GM21529 (cell line): ENCODE measurements at regions not wholly inside any gene's neighbourhood (a gene's known extent, or its start where the extent isn't known, plus 50 kb on each side); places are given as distances from the start of the nearest gene placed in this dataset.

Experiments
- ATAC-seq: cut with Tn5 transposase; IDR thresholded peaks from one replicate; pipeline ENCODE4 v1.9.1; 2021; ENCODE audit not compliant: unreplicated experiment

DNA sequence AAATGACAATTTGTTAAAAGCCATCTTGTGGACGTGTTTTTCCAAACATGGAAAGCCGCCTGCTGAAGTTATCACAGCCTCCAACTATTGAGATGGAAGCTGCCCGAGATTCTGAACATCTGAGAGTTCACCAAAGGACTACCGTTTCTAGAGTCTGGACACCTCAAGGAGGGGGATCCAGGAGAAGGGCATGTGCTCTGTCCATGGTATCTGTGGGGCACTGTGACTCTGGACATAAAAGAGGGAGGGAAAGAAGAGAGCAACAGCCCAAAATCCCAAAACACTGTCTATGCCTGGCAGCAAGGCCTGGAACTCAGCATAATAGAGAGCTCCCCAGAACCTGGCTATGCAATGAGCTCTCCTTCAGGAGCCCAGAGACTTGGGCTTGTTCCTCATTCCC is 319.9 kb downstream of the EN1 start:
- no peak for ATAC-seq

DNA sequence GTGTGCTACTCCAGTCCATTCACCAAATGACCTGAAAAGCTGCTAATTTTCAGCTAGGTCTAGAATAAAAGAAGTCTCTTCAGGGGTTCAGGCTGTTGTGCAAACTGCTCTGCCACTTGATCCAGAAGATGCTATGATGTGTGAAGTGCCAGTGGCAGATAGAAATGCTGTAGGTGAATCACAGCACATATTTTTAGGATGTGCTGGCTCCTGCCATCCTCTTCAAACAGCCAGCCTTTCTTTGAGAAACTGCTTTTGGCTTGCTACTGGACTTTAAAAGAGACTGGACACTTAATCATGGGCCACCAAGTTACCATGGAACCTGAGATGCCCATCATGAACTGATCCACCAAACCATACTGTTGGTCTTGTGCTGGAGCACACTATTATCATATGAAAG is 322.1 kb downstream of the EN1 start:
- no peak for ATAC-seq

DNA sequence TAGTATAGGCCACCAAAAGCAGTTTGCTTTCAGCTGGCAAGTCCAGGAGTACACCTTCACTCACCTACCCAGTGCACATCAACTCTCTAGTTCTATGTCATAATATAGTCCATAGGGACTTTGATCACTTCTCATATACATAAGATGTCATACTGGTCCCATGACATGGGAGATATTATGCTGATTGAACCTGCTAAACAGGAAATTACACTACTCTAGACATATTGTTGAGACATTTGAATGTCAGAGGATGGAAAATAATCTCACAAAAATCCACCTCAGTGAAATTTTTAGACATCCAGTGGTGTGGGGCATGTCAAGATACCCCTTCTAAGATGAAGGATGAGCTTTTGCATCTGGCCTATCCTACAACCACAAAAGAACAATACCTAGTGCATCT is 322.5 kb downstream of the EN1 start:
- no peak for ATAC-seq

DNA sequence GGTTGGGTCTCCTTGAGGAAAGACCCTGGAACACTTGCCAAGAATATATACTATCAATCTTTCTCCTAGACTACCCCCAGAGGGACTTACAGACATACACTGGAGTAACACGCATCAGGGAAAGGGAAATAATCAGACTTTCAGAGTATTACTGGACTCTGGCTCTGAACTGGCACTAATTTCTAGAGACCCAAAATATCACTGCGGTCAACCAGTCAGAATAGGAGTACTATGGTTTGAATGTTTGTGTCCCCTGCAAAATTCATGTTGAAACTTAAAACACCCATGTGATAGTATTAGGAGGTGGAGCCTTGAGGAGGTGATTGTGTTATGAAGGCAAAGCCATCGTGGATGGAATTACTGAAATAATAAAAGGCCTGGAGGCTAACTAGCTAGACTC is 323.7 kb downstream of the EN1 start:
- no peak for ATAC-seq

DNA sequence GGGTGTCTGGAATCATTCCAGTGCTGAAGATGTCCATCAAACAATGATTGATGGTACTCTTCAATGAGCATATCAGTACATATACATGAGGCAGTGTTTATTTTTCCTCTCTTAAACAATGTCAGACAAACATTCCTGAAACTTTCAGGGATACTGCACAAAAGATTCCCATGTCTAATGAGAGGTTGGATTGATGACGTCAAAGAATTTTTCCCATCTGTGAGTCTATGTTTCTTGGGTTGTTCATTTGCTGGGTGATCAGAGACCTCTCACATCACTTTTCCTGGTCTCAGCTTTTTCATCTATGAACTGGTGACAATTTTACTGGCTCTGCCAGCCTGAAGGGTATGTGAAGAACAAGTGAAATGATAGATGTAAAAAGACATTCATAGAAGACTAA is 325.5 kb downstream of the EN1 start:
- no peak for ATAC-seq

DNA sequence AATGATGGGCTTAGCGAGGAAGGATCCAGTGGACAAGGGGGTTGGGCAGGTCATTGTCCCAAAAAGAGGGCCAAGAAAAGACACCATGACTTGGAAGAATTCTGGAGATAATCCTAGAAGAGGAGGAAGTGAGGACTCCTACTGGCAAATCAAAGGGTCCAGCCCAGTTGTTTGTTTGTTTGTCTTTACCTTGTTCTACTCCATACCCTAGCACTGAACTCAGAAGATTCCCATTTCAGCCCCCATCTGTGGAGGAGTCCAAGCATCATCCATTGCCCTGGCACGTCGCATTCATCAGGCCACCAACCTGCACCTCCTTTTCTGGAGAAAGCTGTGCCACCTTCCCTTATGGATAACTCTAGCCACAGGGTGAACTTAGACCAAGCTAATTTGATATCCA is 326.2 kb downstream of the EN1 start:
- ATAC-seq, result no peak

DNA sequence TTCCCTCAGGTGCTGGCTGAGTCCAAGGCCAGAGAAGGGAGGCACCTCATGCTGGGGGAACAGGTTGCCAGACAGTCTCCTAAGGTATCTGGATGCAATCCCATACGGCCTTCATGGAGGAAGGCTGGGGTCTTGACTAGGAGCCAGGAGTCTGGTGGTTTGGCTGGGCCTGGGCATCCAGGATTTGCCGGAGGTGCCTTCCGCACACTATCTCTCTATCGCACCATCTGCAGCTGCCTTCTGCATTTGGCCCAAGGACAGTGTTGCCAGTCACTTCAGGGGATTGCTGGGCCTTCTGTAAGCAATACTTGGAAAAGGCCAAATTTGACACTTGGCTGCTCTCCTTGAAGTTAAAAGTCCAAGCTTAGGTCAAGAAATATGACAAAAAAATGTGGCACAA is 327.2 kb downstream of the EN1 start:
- ATAC-seq, result no peak

DNA sequence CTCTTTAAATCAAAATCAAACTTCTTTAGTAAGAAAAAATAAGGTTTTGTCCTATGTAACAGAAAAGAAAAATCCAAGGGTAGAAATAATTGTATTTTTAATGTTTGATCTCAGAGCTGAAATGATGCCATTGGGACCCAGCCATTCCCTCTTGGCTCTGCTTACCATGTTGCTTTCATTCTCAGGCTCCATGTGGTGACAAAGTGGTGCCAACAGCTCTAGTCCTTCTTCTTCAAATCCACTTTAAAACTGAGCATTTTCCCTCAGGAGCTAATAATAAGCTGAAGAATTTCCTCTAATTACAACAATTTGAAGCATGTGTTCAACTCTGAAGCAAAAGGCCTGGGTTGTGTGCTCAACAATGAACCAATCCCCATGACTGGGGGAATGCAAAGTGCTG is 327.9 kb downstream of the EN1 start:
- ATAC-seq, result no peak

DNA sequence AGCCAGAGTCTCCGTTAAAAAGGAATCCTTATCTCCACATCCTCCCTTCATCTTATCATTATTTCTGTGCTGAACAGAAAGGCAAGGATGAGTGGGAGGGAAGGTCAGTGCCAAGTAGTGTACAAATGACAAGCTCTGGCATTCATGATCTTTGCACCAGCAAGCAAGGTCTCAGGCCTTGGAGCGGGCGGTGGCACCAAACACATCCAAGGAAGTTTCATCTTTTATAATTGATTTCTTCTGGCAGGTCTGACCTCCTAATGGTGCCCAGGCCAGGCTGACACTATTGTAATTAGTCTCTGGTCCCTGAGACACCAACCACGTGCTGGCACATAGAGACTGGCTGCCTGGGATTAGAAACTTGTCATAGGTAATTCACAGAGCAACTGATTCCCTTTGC is 336.6 kb downstream of the EN1 start:
- no peak for ATAC-seq

DNA sequence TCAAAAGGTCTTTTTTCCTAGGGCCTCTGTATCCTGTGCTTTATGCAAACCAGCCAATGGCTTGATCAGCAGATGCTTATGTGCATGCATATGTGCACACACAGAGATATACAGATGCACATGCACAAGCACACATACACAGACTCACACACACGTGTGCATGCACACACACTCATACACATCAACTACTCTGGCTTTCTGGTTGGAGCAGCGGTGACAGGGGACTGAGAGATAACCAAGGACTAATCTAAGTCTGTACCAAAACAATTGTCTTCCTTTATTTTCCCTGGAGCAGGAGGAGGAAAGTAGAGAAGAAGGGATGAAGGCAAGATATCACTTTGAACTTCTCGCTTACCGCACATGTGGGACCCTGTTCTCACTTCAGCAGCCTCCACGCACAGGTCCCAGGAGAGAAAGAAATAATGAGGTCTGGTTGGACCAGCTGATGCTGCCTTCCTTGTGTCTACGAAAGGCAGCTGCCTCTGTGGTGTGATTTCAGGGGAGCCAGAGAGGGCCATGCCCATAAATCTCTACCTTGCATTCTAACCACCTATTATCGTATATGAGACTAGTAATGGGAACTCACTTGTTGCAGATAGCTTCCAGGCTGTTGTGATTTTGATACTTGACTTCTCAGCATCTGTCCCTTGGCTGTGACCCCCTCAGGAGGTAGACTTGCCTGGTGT is 338.0 kb downstream of the EN1 start:
- ATAC-seq, result no peak

DNA sequence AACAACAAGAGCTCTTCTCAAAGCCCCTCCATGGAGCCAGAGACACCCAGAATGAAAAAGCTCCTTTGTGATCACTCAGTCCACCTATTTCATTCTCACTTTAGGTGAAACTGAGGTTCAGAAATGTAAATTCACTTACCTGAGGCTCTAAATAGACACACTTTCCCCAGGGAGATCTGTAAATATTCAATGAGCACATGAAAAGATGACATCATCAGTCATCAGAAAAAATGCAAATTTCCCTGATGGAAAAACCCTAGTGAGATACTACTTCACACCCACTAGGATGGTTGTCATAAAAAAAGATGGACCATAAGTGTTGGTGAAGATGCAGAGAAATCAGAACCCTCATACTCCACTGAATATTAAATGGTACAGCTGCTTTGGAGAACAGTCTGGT is 339.2 kb downstream of the EN1 start:
- ATAC-seq, result no peak

DNA sequence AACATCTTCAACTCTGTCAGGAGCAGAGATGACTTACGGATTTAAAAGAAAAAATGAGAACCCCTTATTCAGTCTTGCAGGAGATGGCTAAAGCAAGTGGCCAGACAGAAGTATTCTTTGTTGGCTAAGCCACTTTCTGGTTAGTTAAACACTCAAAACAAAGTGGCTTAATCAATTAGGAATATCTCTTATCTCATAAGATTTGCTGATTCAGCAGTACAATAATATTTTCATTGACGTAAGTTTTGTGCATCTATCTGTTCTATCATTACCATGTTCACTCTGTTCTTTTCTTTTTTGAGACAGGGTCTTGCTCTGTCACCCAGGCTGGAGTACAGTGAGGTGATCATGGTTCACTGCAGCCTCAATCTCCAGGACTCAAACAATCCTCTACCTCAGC is 342.0 kb downstream of the EN1 start:
- no peak for ATAC-seq

DNA sequence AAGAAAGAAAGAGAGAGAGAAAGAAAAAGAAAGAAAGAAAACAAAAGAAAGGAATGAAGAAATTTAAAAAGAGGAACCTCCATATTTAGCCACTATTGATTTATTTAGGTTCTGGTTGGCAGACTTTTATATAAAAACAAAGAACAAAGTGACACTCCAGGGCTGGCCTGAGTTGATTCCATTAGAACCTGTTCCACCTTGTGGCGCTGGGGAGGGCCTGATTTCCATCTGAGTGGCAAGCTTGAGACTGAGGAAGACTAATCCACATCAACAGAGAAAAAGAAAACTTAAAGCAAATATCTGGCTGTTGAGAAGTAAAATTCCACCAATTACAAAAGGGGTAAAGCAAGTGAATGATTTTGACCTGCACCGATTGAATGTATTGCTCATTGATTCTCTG is 345.3 kb downstream of the EN1 start:
- no peak for ATAC-seq

DNA sequence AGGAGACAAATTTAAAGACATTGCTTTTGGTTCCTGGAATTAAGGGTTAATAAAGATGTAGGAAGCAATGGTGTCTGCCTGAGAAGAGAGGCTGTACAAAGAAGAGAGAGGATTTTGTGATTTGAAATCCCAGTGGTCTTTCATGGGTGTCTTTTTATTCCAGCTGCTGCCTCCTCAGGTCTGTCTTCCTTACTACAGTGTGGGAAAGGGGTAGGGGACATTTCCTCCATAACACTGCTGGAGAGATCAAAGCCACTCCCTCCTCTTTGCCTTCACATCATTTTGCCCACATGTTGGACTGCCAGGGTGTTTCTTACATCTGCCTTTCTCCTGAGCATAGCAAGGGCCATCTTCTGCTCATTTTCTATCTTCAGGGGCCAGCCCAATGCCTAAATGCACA is 348.5 kb downstream of the EN1 start:
- no peak for ATAC-seq

DNA sequence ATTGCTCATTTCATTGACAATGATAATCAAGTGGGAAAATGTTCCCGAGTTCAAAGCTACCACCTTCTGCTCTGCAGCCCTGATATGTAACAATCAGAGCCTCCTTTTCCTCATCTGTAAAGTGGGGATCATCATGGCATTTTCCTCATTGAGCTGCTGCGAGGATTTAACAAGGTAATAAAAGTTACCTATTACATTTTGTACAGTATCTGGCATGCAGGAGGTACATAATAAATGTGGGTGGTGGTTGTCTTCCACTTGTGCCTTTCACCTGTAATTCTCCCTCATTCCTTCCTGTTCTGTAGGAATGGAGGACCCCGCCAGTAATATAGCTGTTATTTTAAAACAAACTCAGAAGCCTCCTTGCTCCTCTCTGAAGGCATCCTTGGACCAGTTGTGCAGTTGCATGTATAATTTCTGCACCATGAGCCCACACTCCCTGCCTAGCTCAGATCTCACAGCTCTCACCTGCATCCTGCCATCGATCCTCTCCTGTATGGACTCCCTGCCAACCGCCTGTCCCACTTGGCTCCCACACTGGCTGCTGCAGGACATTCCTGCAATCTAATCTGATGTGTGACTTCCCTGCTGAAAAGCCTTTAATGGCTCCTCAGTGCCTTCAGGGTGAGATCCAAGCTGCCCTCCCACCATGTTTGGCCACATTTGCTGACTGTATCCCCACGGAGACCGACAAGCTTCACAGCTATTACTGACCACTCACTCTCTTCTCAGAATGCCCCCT is 350.4 kb downstream of the EN1 start:
- ATAC-seq, result no peak

DNA sequence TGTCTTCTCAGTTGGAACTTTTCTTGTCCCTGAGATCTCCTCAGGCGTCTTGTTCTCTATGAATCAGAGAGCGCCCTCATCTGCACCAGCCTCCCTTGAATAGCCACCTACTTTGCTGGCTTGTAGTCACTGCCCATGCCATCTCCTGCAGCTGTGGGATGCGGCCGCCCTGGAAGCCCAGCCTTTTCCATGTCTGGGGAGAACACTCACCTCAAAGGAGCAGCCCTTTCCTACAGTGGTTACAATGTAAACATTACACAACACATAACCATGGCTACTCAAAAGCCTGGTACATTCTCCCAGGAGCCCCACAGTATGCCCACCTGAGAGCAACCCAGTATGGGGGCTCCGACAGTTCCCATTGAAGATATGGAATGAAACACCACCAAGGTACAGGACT is 351.0 kb downstream of the EN1 start:
- no peak for ATAC-seq

DNA sequence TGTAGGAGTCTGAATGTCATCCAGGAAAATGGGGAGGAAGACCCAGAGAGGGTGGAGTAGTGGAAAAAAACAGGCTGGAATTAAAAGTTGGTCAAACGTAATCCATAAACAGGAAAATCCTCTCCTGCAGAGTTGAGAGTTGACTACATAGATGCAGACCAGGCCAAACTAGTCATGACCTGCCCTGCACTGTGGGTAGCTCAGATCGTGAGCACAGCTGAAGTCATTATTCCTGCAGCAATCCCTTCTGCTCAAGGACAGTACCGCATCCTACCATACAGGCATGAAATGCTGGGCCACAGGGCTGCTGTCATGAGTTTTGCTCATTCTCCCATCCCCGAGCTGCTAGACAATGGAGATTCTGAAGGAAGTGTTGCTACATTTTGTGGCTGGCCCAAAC is 352.2 kb downstream of the EN1 start:
- ATAC-seq, result no peak

DNA sequence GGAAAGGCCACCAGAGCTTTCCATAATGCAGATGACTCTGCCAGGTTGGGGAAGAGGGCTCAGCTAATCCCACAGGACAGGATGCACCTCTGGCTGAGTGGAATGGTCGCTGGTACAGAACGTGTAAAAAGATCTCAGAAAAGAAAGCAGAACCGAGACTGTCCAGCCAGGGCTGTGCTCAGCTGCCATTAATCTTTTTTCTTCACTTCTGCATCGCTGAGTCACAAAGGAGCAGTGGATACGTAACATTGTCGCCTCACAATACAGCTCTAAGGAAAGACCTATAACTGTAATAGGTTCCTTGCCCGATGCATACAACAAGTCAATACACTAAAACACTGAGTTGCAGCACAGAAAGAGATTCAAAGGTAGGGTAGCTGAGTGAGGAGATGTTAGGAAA is 354.2 kb downstream of the EN1 start:
- no peak for ATAC-seq

DNA sequence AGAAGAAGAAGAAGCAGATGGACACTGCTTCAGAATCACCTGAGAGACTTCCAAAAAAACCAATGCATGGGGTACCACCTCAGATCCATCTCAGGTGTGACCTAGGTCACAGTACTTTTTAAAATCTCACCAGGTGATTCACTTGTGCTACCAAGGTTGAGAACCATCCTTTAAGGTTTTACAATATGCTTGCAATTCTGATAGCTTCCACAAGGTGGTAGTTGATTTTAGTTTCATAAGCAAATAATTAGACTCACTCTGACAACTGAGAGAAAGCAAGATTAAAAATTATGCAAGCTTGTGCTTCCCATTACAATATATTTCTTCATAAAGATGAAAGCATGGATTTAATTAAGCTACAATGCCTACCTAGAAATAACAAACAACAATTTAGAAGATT is 355.1 kb downstream of the EN1 start:
- no peak for ATAC-seq

DNA sequence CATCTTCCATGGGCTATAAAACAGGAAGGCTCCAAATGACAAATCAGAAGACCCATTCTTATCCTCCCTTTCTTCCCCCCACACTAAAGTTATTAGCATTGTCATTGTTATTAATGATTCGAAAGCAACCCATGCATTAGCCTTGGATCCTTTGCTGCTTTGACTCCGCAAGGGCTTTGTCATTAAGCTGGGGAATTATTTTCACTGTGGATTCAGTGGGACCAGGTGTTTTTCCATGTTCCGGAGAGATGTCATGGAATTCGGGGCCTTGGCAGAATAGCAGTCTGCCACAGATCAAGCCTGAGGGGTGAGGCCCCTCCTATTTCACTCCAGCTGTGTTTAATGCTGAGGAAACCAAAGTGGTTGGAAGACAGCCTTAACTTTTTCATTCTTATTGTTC is 357.1 kb downstream of the EN1 start:
- no peak for ATAC-seq

DNA sequence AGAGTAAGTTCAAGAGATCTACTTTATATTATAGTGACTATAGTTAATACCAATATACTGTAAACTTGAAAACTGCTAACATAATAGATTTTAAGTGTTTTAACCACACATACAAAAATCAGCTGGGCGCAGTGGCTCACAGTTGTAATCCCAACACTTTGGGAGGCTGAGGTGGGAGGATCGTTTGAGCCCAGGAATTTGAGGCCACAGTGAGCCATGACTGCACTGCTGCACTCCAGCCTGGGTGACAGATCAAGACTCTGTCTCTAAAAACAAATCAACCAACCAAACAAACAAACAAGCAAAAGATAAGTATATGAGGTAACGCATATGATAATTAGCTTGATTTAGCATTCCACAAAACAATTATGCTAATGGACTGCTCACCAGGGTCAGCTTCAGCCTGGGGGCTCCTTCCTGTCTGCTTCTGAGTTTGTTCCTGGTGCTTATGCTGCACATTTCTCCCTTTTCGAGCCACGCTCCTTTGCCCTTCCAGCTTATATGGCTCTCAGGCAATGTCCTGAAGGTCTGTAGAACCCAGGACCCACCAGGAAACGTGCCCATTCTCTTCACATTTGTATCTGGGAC is 357.6 kb downstream of the EN1 start:
- no peak for ATAC-seq

DNA sequence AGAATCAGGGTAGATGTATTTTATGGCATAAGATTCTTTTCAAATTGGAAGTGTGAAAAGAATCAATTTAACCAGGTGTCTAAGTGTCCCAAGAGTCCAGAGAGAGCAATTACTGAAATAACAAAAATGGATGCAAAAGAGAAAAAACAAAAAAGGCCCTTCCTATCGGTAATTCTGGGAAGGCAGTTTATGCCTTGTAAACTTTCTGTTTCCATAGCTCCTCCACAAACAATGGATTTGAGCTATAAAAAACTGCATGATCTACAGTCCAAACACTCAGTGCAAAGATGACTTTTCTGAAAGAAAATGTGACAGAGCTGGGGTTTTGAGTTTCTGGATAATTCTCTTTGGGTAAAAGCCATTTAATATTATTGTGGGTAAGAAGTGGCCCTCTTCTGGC is 366.1 kb downstream of the EN1 start:
- ATAC-seq, result no peak

DNA sequence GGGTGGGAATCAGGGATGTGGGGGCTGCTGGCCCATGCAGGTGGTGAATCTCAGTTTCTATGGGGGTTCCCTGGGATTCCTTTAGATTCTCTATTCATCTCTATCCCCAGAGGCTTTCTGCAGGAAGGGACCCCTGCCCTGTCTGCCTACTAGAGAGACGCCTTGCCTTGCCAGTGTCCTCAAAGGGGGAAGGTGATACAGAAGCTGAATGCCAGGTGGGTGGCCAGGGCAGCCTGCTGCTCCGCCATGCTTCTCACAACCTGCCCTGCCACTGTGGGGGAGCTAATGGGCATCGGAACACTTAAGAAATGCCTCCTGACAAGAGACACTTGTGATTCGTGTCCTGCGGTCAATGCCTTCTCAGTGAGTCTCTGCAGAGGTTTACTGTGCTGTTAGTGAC is 368.4 kb downstream of the EN1 start:
- no peak for ATAC-seq
